ENCODE measurements at regions not wholly inside any gene's neighbourhood (a gene's known extent, or its start where the extent isn't known, plus 50 kb on each side); places are given as distances from the start of the nearest gene placed in this dataset.

DNA sequence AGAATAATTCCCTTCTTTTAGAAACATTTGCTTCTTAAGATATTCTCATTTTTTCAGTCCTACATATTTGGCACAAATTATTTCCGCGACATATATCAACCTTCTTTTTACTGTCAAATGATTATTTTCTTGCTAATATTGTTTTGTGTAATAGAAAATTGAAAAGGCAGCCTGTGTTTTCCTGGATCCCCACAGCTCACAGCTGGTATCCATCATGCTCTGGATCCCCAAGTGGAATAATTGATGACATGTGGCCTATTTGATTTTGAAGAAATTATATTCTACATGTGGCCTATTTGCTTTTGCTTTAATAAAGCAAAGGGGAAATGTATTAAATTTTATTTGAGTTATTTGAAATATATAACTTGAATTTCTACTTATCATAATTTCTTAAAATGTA lies 199.4 kb upstream of the LUZP2 start:
- H4K20me1 ChIP-seq (ENCODE audit: insufficient read depth) = no peaks in the 10 kb centered on the region
- H3K4me3 ChIP-seq = no peak overlapping the region
- H3K27ac ChIP-seq = no peak overlapping the region
- H3K4me2 ChIP-seq = no peak overlapping the region
- intact Hi-C loops (cut with micrococcal nuclease; ENCODE audit: unreplicated experiment) = no loop called here
- no peak for TF ChIP-seq EZH2 (IDR thresholded peaks at IDR 0.05; ENCODE audit: low read depth)
- TF ChIP-seq CTCF (conservative IDR thresholded peaks at IDR 0.05) = no peak
- ChIA-PET POLR2A (ENCODE audit: unreplicated experiment) (no interaction called here), CTCF (no interaction called here)
- H3F3A ChIP-seq (ENCODE audit: insufficient read depth, low read depth) = no peaks in the 10 kb centered on the region
- H3K79me2 ChIP-seq (ENCODE audit: low read depth) = no peaks in the 10 kb centered on the region
- H3K9me2 ChIP-seq (ENCODE audit: insufficient read depth) = no peaks in the 10 kb centered on the region; the same call in 1 of the 2 replicates
- DNase-seq = no peak
- H3K27me3 ChIP-seq (ENCODE audit: insufficient read depth, low read depth) = no peaks in the 10 kb centered on the region
- H2AFZ ChIP-seq = no peak overlapping the region
- H3K9me3 ChIP-seq (ENCODE audit: insufficient read depth, low read depth) = no peaks in the 10 kb centered on the region
- H3K4me1 ChIP-seq (replicated peaks; ENCODE audit: insufficient read depth) = no peaks in the 10 kb centered on the region
- no peaks in the 10 kb centered on the region for H3K36me3 ChIP-seq (ENCODE audit: low read depth)
- no TSS peak for BruUV-seq (replicated peaks)

DNA sequence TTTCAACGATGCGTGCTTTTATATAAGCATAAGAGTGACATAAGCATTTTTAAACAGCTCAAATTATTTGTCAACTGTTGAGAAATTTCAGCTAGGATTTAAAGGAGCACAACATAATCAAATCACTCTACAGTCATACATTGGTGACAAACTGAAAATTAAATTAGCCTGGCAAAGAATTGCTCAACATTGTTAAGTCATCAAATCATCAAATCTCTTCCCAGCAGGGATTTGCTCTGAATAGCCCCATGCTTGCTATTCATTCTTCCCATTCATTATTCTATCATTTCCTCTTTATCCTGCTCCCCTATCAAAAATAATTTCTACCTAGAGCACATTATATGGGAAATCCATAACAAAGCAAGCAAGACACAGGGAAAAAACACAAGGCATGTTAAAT lies 198.7 kb upstream of the LUZP2 start:
- no peak for DNase-seq
- CTCF ChIA-PET = no interaction called here
- intact Hi-C loops (cut with micrococcal nuclease; ENCODE audit: unreplicated experiment) = no loop called here
- no peak overlapping the region for H3K4me3 ChIP-seq
- no peak for TF ChIP-seq EZH2 (IDR thresholded peaks at IDR 0.05; ENCODE audit: low read depth)
- TF ChIP-seq CTCF (conservative IDR thresholded peaks at IDR 0.05) = no peak
- no peaks in the 10 kb centered on the region for H3K4me1 ChIP-seq (replicated peaks; ENCODE audit: insufficient read depth)
- no peak overlapping the region for H3K4me2 ChIP-seq
- H3K9me3 ChIP-seq (ENCODE audit: insufficient read depth, low read depth) = no peaks in the 10 kb centered on the region
- no peaks in the 10 kb centered on the region for H3K79me2 ChIP-seq (ENCODE audit: low read depth)
- no TSS peak for BruUV-seq (replicated peaks)
- H3F3A ChIP-seq (ENCODE audit: insufficient read depth, low read depth) = no peaks in the 10 kb centered on the region
- H3K36me3 ChIP-seq (ENCODE audit: low read depth) = no peaks in the 10 kb centered on the region
- no peaks in the 10 kb centered on the region for H4K20me1 ChIP-seq (ENCODE audit: insufficient read depth)
- no peak overlapping the region for H2AFZ ChIP-seq
- H3K9me2 ChIP-seq (ENCODE audit: insufficient read depth) = no peaks in the 10 kb centered on the region; the same call in 1 of the 2 replicates
- no peak overlapping the region for H3K27ac ChIP-seq
- no peaks in the 10 kb centered on the region for H3K27me3 ChIP-seq (ENCODE audit: insufficient read depth, low read depth)
- POLR2A ChIA-PET (ENCODE audit: unreplicated experiment) = no interaction called here

- Histone ChIP-seq H3K9me2 (ENCODE audit: insufficient read depth) (no peaks in the 10 kb centered on the region), H3K4me2 (no peak overlapping the region), H3K9me3 (ENCODE audit: insufficient read depth, low read depth) (no peaks in the 10 kb centered on the region), H3K27me3 (ENCODE audit: insufficient read depth, low read depth) (no peaks in the 10 kb centered on the region), H3K4me3 (no peak overlapping the region), H3K79me2 (ENCODE audit: low read depth) (no peaks in the 10 kb centered on the region), H3K27ac (no peak overlapping the region), H3K4me1 (replicated peaks; ENCODE audit: insufficient read depth) (no peaks in the 10 kb centered on the region), H3K36me3 (ENCODE audit: low read depth) (no peaks in the 10 kb centered on the region), H3F3A (ENCODE audit: insufficient read depth, low read depth) (no peaks in the 10 kb centered on the region), H4K20me1 (ENCODE audit: insufficient read depth) (no peaks in the 10 kb centered on the region), H2AFZ (no peak overlapping the region)
- DNase-seq = no peak
- no peak for TF ChIP-seq CTCF (conservative IDR thresholded peaks at IDR 0.05)
- no peak for TF ChIP-seq EZH2 (IDR thresholded peaks at IDR 0.05; ENCODE audit: low read depth)
- CTCF ChIA-PET = no interaction called here
- BruUV-seq (replicated peaks) = no TSS peak
- POLR2A ChIA-PET (ENCODE audit: unreplicated experiment) = no interaction called here
- intact Hi-C loops (cut with micrococcal nuclease; ENCODE audit: unreplicated experiment) = no loop called here
Measured at GRCh38 chr11:24311974-24312373, 184.9 kb upstream of the LUZP2 start.

Measured in PC-9 (cell line).